ENCODE measurements at regions not wholly inside any gene's neighbourhood (a gene's known extent, or its start where the extent isn't known, plus 50 kb on each side); places are given as distances from the start of the nearest gene placed in this dataset.

DNA sequence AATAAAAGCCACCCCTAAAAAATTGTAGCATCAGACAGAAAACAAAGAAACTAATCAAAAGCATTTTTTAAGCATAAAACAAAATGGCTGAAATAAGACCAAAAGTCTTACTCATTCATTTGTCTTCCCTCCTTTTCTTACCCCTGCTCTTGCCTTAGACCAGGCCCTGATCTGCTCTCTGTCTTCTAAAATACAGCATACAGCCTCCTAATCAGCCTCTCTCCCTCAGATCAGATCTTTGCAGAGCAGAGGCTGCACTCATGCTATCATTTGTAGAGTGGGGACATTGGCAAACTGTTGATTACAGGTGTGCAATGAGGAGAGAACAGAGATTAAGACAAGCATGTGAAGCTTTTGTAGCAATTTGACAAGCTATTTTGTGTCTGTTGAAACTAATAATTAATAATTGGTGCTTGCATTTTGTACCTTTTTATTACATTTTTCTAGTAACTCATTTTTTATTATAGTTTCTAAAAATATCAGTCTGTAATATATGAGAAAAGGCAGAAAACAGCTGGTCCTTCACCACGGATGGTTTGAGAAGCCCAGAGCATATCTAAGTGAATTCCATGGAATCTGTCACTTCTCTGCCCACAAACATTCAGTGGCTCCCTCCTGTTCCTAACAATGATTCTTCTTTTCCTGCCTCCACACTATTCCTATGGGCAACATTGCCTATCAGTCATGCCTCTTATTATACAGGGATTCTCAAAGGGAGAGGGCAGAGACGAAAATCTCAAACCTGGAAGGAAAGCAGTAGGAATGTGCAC is 286.2 kb upstream of the STT3B start:
- TF ChIP-seq, protein P1, sequence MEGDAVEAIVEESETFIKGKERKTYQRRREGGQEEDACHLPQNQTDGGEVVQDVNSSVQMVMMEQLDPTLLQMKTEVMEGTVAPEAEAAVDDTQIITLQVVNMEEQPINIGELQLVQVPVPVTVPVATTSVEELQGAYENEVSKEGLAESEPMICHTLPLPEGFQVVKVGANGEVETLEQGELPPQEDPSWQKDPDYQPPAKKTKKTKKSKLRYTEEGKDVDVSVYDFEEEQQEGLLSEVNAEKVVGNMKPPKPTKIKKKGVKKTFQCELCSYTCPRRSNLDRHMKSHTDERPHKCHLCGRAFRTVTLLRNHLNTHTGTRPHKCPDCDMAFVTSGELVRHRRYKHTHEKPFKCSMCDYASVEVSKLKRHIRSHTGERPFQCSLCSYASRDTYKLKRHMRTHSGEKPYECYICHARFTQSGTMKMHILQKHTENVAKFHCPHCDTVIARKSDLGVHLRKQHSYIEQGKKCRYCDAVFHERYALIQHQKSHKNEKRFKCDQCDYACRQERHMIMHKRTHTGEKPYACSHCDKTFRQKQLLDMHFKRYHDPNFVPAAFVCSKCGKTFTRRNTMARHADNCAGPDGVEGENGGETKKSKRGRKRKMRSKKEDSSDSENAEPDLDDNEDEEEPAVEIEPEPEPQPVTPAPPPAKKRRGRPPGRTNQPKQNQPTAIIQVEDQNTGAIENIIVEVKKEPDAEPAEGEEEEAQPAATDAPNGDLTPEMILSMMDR (IDR thresholded peaks at IDR 0.05): no peak
- TF ChIP-seq POLR2AphosphoS5 (IDR thresholded peaks at IDR 0.05): no peak
- TF ChIP-seq POLR2A (IDR thresholded peaks at IDR 0.05): no peak
